NCI-H524 treated with DMSO at 0.1 percent for 48 hours (cell line): ENCODE measurements at regions not wholly inside any gene's neighbourhood (a gene's known extent, or its start where the extent isn't known, plus 50 kb on each side); places are given as distances from the start of the nearest gene placed in this dataset.

ENCODE experiments used
- DNase-seq: peaks from one replicate; lab custom pipeline; 2025; lab: John Stamatoyannopoulos, UW

DNA sequence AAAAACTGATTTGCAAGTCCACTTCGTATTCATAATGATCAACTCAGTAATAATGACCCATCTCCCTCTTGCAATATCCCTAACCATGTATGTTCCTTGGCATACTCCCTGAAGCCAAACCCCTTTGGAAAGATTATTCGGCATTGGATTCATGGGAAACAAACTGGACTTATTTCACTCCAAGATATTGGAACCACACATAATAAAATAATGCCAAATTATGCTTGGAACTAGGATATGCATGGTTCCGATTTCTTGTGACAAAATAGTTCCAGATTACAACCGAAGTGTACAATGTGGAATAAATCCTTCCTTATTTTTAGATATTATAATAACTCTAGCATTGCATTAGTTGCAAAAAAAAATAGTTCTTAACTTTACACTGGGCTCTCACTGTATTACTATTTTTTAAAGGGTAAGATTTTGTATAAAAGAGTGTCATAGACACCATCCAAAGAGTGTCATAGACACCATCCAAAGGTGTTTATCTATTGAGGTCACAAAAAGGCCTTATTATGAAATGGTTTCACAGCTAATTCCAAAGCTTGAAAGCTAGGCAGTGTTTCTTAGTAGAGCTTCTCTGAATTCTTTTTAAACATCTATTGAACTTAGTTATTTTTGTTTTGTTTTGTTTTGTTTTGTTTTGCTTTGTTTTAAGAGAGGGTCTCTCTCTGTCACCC is 410.9 kb upstream of the JARID2 start:
- DNase-seq = no peak

DNA sequence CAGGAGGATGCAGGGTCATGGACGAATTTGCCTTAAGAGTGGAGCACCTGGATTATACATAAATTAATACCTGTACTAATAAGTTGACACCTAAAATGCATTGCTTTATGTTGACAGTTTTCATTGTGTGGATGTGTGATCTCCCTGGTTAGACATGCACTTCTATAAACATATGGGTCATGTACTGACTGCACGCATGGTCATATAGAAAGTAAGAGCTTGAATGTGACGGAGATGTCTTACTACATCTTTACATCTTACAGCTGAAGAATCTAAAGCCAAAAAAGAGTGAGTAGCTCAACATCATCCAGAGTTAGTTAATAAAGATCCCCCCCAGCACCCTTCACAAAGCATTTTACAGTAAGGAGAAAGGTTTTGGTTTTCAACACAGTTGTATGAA is 408.4 kb upstream of the JARID2 start:
- no peak for DNase-seq

DNA sequence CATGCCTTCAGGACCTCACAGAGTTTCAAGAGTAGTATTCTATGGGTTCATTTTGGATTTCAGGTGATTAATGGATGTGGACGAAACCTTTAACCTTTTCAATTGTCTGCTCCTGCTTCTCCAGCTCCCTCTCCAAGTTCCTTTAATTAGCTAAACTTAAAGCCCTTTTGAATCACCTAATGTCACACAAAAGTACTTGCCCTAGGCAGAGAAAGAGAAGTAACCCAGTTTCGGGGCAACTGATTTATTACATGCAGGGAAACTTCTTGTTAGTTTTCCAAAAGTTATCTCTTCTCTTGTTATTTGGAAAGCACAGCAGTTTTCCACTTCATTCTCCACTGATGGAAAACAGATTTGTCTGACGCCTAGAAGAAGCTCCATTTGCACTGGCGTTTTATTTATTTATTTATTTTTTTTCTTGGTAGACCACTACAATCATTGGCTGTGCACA is 407.7 kb upstream of the JARID2 start:
- DNase-seq = no peak

DNA sequence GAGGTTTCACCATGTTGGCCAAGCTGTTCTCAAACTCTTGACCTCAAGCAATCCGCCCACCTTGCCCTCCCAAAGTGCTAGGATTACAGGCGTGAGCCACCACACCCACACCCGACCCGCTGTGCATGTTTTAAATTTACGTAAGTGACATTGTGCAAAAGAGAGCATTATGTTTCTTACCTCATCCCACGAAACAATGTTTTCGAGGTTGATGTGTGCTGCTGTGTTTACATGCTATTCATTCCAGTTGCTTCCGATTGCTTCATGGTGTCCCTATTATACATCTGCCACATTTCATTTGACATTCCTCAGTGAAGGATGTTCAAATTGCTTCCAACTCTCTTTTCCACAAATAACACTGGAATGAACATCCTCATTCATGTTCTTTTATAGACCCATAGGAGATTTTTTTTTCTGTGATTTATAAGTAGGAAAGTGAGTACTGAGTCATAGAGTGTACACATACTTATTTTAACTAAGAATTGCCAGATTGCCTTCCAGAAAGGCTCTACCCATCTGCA is 403.9 kb upstream of the JARID2 start:
- DNase-seq = no peak

DNA sequence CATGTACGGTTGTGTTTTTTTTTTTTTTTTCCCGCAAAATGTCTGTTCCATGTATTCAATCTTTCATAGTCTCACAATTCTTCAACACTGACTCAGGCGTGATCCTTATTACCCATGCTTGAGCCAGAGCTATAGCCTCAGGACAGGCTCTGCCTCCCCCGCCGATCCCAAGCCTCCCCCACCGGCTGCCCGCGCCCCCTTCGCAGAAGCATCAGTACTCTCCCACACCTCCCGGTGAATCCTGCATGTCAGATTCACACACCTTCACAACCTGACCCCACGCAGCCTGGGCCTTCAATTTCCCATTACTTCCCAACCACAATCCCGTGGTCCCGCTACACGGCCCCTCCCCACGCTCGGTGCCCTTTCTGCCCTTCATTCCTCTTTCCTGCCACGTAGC is 401.5 kb upstream of the JARID2 start:
- no peak for DNase-seq

DNA sequence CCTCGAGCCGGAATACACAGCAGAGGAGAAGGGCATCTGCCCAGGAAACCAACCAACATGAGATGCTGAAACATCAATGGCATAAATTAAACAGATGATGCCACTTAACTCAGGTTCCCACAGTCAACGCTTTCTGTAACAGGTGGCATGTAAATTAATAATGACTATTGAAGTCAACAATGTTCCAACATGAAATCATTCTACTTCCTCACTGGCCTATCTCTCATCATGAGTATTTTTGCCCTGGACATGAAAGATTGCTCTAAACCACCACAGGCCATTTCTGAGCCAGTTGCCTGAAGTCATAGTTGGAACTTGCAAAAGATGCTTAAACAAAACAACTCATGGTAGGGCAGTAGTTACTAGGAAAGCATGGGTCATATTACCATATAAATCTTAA is 397.9 kb upstream of the JARID2 start:
- DNase-seq = peak; percentile 69

DNA sequence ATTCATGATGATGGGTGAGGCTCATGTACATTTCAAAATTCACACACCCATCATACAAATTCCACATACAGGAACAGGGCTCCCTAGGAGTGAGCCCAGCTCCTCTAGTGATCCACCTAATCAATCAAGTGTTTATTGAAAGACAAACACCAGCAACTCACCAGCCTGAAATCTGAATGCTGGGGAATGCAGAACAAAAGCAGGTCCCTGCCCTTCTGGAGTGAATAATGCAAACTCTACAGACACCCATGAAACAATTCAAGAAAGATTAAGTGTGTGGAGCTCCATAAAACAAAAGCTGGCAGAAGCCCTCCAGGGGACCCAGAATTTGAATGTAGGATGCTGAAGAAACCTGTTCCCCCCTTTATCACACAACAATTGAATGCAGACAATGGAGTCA is 396.7 kb upstream of the JARID2 start:
- DNase-seq = no peak

DNA sequence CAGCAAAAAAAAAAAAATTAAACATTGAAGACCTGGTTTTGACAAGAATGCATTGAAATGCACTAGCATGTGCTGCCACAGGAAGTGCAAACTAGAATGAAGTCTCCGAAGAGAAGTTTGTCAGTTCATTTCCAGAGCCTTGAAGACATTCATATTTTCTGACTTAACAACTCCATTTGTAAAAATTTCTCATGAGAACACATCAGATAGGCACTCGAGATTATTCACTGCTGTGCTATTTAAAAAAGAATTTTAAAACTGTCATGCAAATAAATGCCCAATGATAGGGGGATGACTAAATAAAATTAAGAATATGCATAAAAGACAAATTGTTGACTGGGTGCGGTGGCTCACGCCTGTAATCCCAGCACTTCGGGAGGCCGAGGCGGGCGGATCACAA is 394.6 kb upstream of the JARID2 start:
- no peak for DNase-seq

DNA sequence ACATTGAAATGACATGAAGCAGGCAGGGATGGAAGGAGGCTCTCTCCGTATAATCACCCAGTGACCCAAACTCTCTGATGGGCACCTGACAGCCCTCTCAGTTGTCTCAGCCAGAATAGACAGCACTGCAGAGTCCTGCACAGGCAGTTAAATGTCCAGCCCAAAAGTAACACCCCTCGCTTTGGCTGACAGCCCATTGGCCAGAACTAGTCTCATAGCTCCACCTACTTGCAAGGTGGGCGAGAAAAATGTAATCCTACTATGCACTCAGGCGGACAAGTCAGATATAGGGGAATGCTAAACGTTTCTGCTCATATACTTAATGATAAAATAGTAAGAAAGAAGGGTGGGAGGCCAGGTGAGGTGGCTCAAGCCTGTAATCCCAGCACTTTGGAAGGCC is 393.5 kb upstream of the JARID2 start:
- DNase-seq = no peak

DNA sequence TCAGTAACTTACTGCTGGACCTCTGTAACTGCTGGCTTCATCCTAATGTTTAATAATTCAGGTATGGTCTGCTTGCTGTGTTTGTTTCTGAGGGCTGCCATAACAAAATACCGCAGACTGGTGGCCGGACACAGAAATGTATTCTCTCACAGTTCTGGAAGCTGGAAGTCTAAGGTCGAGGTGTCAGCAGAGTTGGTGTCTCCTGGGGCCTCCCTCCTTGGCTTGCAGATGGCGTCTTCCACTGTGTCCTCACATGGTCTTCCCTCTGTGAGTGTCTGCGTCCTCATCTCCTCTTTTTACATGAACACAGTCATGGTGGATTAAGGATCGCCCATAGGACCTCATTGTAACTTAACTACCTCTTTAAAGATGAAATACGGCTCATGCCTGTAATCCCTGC is 389.7 kb upstream of the JARID2 start:
- DNase-seq = no peak

DNA sequence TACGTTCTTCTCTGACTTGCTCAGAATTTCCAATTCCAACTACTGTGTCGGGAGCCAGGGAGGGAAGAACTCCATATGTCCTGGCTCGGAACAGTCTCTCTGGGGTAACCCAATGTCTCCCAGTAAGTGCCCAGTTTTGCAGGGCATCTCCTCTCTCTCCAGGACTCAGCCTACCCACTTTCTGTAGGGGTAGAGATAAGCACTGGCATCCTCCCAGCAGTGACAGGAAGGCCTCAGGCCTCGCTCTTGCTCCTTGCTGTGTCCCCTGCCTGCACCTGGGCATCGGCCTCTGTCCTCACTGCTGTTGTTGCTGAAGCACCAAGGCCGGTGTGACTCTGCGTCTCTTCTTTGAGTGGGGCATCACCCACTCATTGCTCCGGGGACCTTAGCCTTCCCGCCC is 388.9 kb upstream of the JARID2 start:
- no peak for DNase-seq

DNA sequence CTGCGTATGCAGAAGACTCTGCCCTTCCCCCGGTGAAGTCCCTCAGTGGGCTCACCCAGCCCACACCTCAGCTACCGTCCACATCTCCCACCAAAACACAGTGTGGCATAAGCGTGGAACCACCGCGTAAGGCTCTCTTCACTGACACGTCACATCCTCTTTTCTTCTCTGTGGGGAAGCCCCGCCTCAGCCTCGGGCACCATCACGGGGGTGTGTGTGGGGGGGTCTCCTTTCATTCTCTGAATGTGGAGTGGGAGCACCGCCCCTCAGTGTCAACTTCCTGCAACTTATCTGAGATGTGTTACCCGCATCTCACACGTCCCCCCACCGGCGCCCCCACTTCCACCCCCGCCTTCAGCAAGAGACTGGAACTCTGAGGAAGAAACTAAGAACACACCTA is 388.4 kb upstream of the JARID2 start:
- no peak for DNase-seq

DNA sequence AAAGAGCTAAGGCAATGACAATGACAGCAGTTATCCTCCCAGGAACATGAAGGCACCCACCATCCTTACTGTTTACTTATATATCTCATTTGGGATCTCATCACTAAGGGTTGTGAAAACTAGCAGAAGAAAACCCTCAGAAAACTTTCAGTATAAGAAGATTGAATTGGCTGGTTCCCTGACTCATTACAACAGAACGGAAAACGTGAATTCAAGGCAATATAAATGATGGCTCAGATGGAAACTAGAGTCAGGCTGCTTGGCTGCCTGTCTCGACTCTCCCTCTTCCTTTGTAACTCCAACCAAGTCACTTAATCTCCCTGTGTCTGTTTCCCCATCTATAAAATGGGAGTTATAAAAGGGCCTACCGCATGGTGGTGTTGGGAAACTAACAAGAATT is 387.1 kb upstream of the JARID2 start:
- no peak for DNase-seq

DNA sequence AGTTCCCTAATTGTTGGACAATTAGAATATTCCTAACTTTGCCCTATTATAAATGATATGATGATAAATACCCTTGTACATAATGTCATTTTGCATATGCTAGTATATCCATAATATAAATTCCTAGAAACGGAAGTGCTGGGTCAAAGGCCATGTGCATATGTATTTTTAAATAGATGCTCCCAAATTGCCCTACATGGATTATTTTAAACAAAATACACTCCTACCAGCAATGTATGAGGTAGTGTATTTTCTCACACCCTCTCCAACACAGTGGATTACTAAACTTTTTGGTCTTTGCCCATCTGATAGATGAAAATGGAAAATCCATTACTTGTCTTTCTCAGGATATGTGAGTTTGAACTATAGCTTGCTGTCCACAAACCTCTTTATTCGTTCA is 385.1 kb upstream of the JARID2 start:
- no peak for DNase-seq

DNA sequence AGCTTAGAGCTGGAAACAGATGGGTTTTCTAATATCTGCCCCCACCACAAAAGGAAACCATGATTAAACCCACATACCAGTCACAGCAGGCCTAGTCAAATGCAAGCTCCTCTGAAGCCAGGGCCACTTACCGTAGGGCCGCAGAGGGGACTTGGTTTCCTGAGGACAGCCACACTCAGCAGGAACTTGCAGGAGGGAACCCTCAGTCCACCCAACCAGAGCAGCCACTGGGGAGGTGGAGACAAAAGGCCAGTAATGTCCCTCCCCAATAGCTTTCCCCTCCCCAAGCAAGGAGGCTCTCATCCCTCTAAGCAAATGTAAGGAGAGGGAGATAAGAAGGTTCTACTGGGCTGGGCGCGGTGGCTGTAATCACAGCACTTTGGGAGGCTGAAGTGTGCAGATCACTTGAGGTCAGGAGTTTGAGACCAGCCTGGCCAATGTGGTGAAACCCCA is 384.4 kb upstream of the JARID2 start:
- peak; percentile 92 for DNase-seq

DNA sequence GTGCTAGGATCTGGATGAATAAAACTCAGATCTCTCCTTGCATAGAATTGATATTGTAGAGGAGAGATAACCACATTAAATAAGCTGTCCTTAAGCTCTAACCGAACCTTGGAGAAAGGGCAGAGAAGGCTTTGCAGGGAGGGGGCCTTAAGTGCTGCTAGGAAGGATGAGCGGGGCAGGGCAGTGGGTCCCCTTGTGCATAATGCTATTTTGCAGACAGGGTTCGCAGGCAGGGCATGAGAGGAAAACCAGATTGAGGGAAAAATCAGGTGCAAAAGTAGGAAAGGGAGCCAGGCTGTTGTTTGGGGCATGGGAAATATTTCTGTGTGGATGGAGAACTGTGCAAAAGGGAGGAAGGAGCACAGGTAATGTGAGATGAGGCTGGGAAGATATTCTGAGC is 383.0 kb upstream of the JARID2 start:
- no peak for DNase-seq

DNA sequence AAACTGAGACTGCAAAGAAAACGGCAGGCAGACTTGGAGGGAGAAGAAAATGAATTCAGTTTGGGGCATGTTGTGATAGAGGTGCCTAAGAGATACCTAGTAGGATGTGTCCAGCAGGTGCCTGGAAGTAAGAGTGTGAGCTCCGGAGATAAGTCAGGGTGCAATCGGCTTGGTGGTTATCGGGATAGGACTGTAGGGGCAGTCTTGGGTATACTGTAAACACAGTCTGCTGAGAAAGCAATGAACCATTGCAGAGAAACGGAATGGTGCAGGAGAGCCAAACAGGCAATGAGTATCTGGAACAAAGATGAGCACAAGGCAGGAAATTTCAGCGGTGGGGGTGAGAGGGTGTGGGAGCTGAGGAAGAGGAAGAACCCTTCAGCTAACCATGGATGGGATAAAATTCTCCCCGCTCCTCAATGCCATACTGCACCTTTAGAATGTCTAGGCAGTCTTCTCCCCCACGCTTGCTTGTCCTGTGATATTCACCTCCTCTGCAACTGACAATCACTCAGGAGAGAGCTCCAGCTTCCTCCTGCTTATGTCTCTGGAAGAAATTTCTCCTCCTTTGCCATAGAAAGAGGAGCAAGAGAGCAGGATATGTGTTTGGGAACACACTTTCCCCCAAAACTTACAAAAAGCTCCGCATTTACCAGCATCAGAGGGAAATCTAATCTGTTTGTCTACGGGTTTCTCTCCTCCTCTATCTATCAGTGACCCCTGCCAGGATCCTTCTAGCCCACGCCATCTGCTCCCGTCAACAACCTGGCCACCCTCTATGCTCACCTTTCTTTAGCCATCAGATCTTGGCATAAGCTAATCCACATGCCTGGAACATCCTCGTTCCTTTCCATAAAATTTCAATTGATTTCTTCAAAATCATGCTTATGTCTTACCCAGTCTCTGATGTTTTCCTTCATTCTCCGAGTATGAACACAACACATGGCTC is 381.7 kb upstream of the JARID2 start:
- DNase-seq = peak; percentile 47

DNA sequence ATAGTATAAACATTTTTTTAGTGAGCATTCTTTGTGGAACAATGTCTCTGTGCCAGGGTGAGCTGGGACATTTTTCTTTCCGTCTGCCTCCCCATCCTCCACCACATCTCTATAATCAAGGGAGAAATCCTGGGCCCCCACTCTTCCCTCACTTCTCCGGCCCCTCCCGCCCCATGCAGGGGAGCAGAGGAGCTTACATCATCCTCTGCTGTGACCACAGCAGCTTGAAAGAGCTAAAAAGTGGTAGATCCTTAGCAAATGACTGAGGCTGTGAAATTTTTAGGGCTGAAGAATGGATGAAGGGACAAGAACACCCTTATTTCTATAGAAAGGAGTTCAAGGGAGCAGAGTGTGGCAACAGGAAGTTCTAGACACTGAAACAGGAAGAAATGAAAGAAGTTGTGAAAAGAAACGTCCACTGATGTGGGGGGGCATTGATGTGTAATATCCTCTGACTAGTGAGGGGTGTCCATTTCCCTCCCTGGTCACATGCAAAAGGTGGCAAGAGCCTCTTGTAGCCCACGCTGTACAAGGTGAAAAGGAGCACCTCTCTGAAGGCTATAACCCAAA is 380.3 kb upstream of the JARID2 start:
- no peak for DNase-seq

DNA sequence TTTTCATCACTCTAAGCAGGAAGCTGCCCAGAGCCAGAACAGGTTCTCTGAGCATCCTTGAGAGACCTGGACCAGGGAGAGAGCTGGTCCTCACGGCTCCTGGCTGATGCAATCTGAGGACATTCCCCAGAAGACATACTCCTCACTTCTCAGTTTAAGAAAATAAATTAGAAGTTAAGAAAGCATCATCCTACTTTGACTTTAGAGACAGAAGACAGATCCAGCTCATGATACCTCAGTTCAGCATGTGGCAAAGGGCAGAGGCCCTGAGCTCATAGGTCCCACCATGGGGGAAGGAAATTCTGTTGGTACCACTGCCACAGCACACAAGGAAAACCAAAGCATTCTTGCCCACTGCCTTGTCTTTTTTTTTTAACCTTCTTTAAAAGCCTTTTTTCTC is 378.1 kb upstream of the JARID2 start:
- DNase-seq = no peak

DNA sequence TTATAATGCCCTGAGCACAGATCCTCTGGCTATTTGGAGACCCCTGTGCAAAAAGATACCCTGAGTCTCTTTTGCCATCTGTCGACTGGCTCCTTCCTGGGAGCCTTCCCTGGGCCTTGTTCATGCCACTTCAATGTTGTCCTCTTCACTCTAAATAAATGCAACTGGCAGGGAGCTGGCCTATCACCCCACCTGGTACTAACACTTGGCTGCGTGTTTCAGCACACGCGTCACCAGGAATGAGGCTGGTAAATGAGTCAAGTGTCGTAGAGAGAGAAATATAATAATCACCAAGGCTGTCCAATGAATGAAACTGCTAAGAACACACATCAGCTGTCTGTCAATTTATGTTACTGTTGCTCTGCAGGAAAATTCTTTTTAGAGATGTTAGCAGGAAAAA is 374.6 kb upstream of the JARID2 start:
- peak; percentile 98 for DNase-seq

DNA sequence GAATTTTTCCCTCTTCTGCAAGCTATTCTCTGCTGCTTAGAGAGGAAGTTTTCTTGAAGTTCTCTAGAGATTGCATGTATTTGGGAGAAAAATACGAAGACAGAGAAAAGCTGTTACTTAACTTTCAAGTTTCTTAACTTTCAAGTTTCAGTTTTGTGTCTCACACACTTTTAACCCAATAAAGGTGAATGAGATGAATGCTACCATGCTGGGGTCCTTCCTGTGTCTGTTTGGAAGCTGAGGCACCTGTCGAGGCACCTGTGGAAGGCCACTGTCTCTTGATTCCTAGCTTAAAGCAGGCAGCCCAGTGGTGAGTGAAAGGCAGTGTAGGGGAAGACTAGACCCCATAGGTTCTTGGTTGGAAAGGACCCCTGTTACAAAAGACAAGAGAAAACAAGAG is 372.8 kb upstream of the JARID2 start:
- DNase-seq = no peak

DNA sequence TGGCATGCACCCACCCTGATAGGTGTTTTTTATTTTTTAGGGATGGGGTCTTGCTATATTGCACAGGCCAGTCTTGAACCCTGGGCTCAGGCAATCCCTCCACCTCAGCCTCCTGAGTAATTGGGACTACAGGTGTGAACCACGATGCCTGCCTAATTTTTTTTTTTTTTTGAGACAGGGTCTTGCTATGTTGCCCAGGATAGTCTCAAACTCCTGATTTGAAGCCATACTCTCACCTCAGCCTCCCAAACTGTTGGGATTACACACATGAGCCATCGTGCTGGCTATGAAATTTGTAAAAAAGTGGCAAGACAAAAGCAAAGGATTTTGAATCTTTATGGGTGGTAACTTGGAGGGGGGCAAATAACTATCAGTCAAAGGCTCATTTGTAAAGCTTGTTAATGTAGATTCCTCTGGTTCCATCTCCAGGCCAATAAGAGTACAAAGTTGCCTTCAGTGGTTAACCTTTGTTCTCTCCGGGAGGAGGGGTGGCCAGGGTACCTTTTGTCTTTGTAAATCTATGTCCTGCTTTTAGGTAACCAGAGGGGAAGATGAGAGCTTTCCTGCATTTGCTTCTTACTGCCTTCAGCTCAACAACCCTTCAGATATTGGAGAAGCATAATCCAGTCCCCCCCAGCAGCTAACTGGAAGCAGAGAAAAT is 372.0 kb upstream of the JARID2 start:
- no peak for DNase-seq
